ENCODE measurements at regions not wholly inside any gene's neighbourhood (a gene's known extent, or its start where the extent isn't known, plus 50 kb on each side); places are given as distances from the start of the nearest gene placed in this dataset.

DNA sequence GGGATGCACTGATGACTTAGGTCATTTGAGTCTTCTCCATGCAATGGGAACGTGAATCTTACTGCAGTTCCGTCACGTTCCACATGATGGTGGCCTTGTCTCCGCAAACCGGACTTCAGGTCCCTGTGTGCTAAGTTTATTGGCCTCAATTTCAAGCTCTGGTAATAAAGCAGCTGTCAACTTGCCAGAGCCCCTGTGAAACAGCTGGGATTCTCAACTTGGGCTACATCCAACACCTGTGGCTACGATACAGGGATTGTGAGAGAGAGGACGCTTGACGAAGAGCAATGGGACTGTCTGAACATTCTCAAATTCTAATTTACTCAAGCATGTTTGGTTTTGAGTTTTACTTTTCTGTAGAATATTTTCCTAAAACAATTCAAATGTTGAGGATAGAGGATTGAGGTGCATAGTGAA is 174.2 kb downstream of the PTN start:
- no peak for TF ChIP-seq POLR2A (IDR thresholded peaks at IDR 0.05)
- TF ChIP-seq, protein P1, sequence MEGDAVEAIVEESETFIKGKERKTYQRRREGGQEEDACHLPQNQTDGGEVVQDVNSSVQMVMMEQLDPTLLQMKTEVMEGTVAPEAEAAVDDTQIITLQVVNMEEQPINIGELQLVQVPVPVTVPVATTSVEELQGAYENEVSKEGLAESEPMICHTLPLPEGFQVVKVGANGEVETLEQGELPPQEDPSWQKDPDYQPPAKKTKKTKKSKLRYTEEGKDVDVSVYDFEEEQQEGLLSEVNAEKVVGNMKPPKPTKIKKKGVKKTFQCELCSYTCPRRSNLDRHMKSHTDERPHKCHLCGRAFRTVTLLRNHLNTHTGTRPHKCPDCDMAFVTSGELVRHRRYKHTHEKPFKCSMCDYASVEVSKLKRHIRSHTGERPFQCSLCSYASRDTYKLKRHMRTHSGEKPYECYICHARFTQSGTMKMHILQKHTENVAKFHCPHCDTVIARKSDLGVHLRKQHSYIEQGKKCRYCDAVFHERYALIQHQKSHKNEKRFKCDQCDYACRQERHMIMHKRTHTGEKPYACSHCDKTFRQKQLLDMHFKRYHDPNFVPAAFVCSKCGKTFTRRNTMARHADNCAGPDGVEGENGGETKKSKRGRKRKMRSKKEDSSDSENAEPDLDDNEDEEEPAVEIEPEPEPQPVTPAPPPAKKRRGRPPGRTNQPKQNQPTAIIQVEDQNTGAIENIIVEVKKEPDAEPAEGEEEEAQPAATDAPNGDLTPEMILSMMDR (IDR thresholded peaks at IDR 0.05), result peak; percentile 29 to 79 (median 63)
